Psoas muscle (tissue), 7 donors: ENCODE measurements at regions not wholly inside any gene's neighbourhood (a gene's known extent, or its start where the extent isn't known, plus 50 kb on each side); places are given as distances from the start of the nearest gene placed in this dataset.

ENCODE experiments used
- ATAC-seq, 4 donors: fragments of 200-7000 bp; cut with Tn5 transposase; one replicate each; pipeline ENCODE4 v1.9.1; 2020; ENCODE audit warnings: moderate library complexity in 3 of 4, mild to moderate bottlenecking in 2 of 4
- DNase-seq, 2 donors: peaks; one replicate each; pipeline ENCODE4 v3.0.0-alpha.2; 2020
- H3K27ac ChIP-seq: fragments of 200-600 bp; one replicate; pipeline ENCODE4 v1.8.0; 2022
- H3K27me3 ChIP-seq, 3 donors: fragments of 200-600 bp in 1 of 3; one replicate each; pipeline versions ENCODE4 v1.6.1 to v1.8.0; 2013 to 2022; ENCODE audit warnings: low read length in 2 of 3, mild to moderate bottlenecking in 2 of 3, moderate library complexity in 1 of 3; ENCODE audit not compliant: insufficient read depth in 3 of 3
- H3K36me3 ChIP-seq, 2 donors: fragments of 200-600 bp in 1 of 2; one replicate each; pipeline versions ENCODE4 v1.6.1 to v1.8.0; 2013 to 2022; ENCODE audit warnings: low read depth in 1 of 2, mild to moderate bottlenecking in 1 of 2, moderate library complexity in 1 of 2; ENCODE audit not compliant: insufficient read depth in 1 of 2
- H3K4me1 ChIP-seq: fragments of 200-600 bp; one replicate; pipeline ENCODE4 v1.8.0; 2022
- H3K4me3 ChIP-seq: fragments of 200-600 bp; one replicate; pipeline ENCODE4 v1.8.0; 2022; ENCODE audit warnings: mild to moderate bottlenecking
- H3K9me3 ChIP-seq: fragments of 200-600 bp; one replicate; pipeline ENCODE4 v1.8.0; 2022
- CTCF ChIP-seq: fragments of 200-600 bp; IDR thresholded peaks from one replicate; pipeline ENCODE4 v1.8.0; 2022; ENCODE audit warnings: antibody characterized with exemption
- WGBS, 3 donors: extraction: QIAGEN DNeasy Blood & Tissue Kit; methylation state at CpG; one replicate each; pipeline versions ENCODE4 v1.1.6 to v1.1.7; 2013; 5-methylcytosine and 5-hydroxymethylcytosine counted together
- intact Hi-C, 2 donors: fragments of 100-400 bp; cut with DNase I; formaldehyde crosslinking; loops; one replicate each; pipeline versions ENCODE4 v1.11.0 to v1.14.2; 2022
- donor health status: healthy with polysubstance abuse.
- donor health status: DM: no; HTN: no; CAD: no; lungs with moderate emphysema.
- donor health status: Bipolar disorder and iron deficiency.
- donor health status: healthy.
- donor health status: DM: yes; HTN: yes; CAD: no.
- donor health status: DM: no; HTN: no; CAD: no.
- donor health status: DM: yes; HTN: yes; CAD: no.

- 43 to 48% (median 47%) methylated on average over 7 of the region's 7 CpGs for WGBS, 3 donors
- H3K9me3 ChIP-seq: no peaks in the 10 kb centered on the region
- intact Hi-C loops: no loop called here
Observed at GRCh38 chr7:20980668-20981264, 194.1 kb upstream of the SP8 start.

GRCh38 chr7:20988340-20988739, 201.7 kb upstream of the SP8 start:
- ATAC-seq: no peak
- Histone ChIP-seq H3K27me3 (no peaks in the 10 kb centered on the region), H3K9me3 (no peaks in the 10 kb centered on the region), H3K36me3 (no peaks in the 10 kb centered on the region), H3K27ac (no peak overlapping the region), H3K4me3 (no peak overlapping the region), H3K4me1 (no peaks in the 10 kb centered on the region)
- 83 to 86% (median 84%) methylated on average over 3 of the region's 3 CpGs for WGBS, 3 donors
- intact Hi-C loops: no loop called here
- TF ChIP-seq CTCF: no peak
- DNase-seq: no peak

More at GRCh38 chr7:20980668-20981264, 194.1 kb upstream of the SP8 start:
- ATAC-seq (no peak), DNase-seq (no peak)
- Histone ChIP-seq H3K27me3 (no peaks in the 10 kb centered on the region), H3K27ac (no peak overlapping the region), H3K4me3 (no peak overlapping the region), H3K4me1 (no peaks in the 10 kb centered on the region), H3K36me3 (no peaks in the 10 kb centered on the region)
- no peak for TF ChIP-seq CTCF

GRCh38 chr7:20991544-20991943, 204.9 kb upstream of the SP8 start:
- Histone ChIP-seq H3K36me3 (no peaks in the 10 kb centered on the region), H3K27ac (no peak overlapping the region), H3K4me1 (no peaks in the 10 kb centered on the region), H3K27me3 (no peaks in the 10 kb centered on the region), H3K4me3 (no peak overlapping the region), H3K9me3 (no peaks in the 10 kb centered on the region)
- intact Hi-C loops: no loop called here
- DNase-seq: no peak
- TF ChIP-seq CTCF: no peak
- ATAC-seq: no peak

- Histone ChIP-seq H3K36me3 (no peaks in the 10 kb centered on the region), H3K4me1 (no peaks in the 10 kb centered on the region), H3K27me3 (no peaks in the 10 kb centered on the region), H3K4me3 (no peak overlapping the region), H3K27ac (no peak overlapping the region), H3K9me3 (no peaks in the 10 kb centered on the region)
- DNase-seq (no peak), ATAC-seq (no peak)
- TF ChIP-seq CTCF: no peak
- 32 to 84% (median 80%) methylated on average over 1 of the region's 1 CpG for WGBS, 3 donors
- intact Hi-C loops: no loop called here
Observed at GRCh38 chr7:20993693-20994092, 207.0 kb upstream of the SP8 start.

- 32 to 39% (median 35%) methylated on average over 1 of the region's 1 CpG for WGBS, 3 donors
- intact Hi-C loops: no loop called here
- H3K36me3 ChIP-seq: no peaks in the 10 kb centered on the region
- no peak for TF ChIP-seq CTCF
- H3K27me3 ChIP-seq: no peaks in the 10 kb centered on the region
- ATAC-seq (no peak), DNase-seq (no peak)
- H3K9me3 ChIP-seq: no peaks in the 10 kb centered on the region
- H3K4me1 ChIP-seq: no peaks in the 10 kb centered on the region
- no peak overlapping the region for H3K27ac ChIP-seq
- H3K4me3 ChIP-seq: no peak overlapping the region
Observed at GRCh38 chr7:20998309-20998708, 211.6 kb upstream of the SP8 start.
